Lung (tissue), 11 donors: ENCODE measurements at regions not wholly inside any gene's neighbourhood (a gene's known extent, or its start where the extent isn't known, plus 50 kb on each side); places are given as distances from the start of the nearest gene placed in this dataset.

Source experiments
- ATAC-seq: fragments of 200-7000 bp; cut with Tn5 transposase; one replicate; pipeline ENCODE4 v1.9.1; 2020; ENCODE audit warnings: moderate number of reproducible peaks; ENCODE audit not compliant: insufficient read depth, low FRiP score
- DNase-seq, 3 donors: peaks; one replicate each; pipeline ENCODE4 v3.0.0-alpha.2; 2013 to 2017
- H3K27ac ChIP-seq, 2 donors: one replicate each; pipeline ENCODE4 v1.5.1; 2013; ENCODE audit warnings: mild to moderate bottlenecking in 2 of 2, moderate library complexity in 2 of 2, control low read depth in 1 of 2, inconsistent platforms in 1 of 2, low read depth in 1 of 2, low read length in 1 of 2
- H3K27me3 ChIP-seq, 3 donors: one replicate each; pipeline ENCODE4 v1.5.1; 2013; ENCODE audit warnings: low read length in 2 of 3; ENCODE audit not compliant: control insufficient read depth in 3 of 3, insufficient read depth in 3 of 3
- H3K36me3 ChIP-seq, 4 donors: one replicate each; pipeline ENCODE4 v1.5.1; 2013; ENCODE audit warnings: low read length in 4 of 4, mild to moderate bottlenecking in 1 of 4, moderate library complexity in 1 of 4; ENCODE audit not compliant: control insufficient read depth in 4 of 4, insufficient read depth in 4 of 4
- H3K4me1 ChIP-seq, 5 donors: one replicate each; pipeline ENCODE4 v1.5.1; 2013; ENCODE audit warnings: low read length in 5 of 5, mild to moderate bottlenecking in 2 of 5, moderate library complexity in 1 of 5; ENCODE audit not compliant: control insufficient read depth in 5 of 5, insufficient read depth in 5 of 5
- H3K4me3 ChIP-seq: one replicate; pipeline ENCODE4 v1.5.1; 2013; ENCODE audit warnings: mild to moderate bottlenecking, control low read depth, moderate library complexity
- H3K9ac ChIP-seq, 2 donors: one replicate each; pipeline ENCODE4 v1.5.1; 2013; ENCODE audit warnings: low read length in 2 of 2, control low read depth in 1 of 2; ENCODE audit not compliant: insufficient read depth in 1 of 2
- H3K9me3 ChIP-seq, 4 donors: one replicate each; pipeline ENCODE4 v1.5.1; 2013; ENCODE audit warnings: low read length in 3 of 4, mild to moderate bottlenecking in 1 of 4, moderate library complexity in 1 of 4; ENCODE audit not compliant: control insufficient read depth in 4 of 4, insufficient read depth in 3 of 4
- WGBS, 2 donors: extraction: QIAGEN DNeasy Blood & Tissue Kit; methylation state at CpG; one replicate each; pipeline ENCODE4 v1.1.7; 2013; 5-methylcytosine and 5-hydroxymethylcytosine counted together
- TF ChIP-seq, protein P1 (sequence below): IDR thresholded peaks from 2 replicates; pipeline ENCODE4 v1.5.1; 2012; ENCODE audit warnings: mild to moderate bottlenecking; ENCODE audit errors: control extremely low read depth, extremely low read depth
- donor health status: control.
- donor health status: control.
- donor health status: Bipolar disorder and iron deficiency.
- donor health status: healthy.
- donor health status: DM: yes; HTN: yes; CAD: no.

DNA sequence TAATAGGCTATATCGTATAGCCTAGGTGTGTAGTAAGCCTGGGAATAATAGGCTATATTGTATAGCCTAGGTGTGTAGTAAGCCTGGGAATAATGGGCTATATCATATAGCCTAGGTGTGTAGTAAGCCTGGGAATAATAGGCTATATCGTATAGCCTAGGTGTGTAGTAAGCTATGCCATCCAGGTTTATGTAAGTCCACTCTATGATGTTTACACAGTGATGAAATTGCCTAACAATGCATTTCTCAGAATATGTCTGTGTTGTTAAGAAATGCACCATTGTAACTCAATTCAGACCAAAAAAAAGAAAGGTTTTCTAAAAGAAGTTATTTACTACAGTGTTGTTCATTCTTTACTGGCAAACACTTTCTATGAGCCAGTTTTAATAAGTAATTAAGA lies 1387.2 kb downstream of the STIM2 start:
- TF ChIP-seq, protein P1, sequence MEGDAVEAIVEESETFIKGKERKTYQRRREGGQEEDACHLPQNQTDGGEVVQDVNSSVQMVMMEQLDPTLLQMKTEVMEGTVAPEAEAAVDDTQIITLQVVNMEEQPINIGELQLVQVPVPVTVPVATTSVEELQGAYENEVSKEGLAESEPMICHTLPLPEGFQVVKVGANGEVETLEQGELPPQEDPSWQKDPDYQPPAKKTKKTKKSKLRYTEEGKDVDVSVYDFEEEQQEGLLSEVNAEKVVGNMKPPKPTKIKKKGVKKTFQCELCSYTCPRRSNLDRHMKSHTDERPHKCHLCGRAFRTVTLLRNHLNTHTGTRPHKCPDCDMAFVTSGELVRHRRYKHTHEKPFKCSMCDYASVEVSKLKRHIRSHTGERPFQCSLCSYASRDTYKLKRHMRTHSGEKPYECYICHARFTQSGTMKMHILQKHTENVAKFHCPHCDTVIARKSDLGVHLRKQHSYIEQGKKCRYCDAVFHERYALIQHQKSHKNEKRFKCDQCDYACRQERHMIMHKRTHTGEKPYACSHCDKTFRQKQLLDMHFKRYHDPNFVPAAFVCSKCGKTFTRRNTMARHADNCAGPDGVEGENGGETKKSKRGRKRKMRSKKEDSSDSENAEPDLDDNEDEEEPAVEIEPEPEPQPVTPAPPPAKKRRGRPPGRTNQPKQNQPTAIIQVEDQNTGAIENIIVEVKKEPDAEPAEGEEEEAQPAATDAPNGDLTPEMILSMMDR = no peak
- DNase-seq = no peak
- Histone ChIP-seq H3K27me3 (no peaks in the 10 kb centered on the region), H3K9me3 (no peaks in the 10 kb centered on the region), H3K27ac (no peak overlapping the region), H3K4me3 (no peak overlapping the region), H3K4me1 (no peaks in the 10 kb centered on the region), H3K9ac (no peak overlapping the region), H3K36me3 (no peaks in the 10 kb centered on the region)
- WGBS, 2 donors = 82 to 92% methylated on average over 2 of the region's 2 CpGs
- no peak for ATAC-seq

DNA sequence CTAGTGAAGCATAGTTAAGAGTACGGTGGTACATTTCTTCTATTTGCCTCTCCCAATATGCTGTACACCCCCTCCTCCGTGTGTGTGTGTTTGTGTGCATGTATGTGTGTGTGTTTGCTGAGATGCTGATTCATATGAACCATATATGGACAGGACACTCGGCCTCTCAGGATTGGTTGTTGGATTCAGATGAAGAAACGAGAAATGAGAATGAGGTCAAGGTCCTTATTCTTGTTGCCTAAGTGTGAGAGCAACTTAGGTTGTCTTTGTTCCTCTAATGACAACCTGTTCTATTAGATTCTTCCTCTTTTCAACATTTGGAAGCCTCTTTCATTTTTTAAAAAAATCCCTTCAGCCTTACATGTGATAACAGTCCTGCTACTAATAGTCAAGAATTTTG lies 1387.6 kb downstream of the STIM2 start:
- Histone ChIP-seq H3K4me3 (no peak overlapping the region), H3K27ac (no peak overlapping the region), H3K4me1 (no peaks in the 10 kb centered on the region), H3K9me3 (no peaks in the 10 kb centered on the region), H3K9ac (no peak overlapping the region), H3K36me3 (no peaks in the 10 kb centered on the region), H3K27me3 (no peaks in the 10 kb centered on the region)
- WGBS, 2 donors = 58 to 62% methylated on average over 4 of the region's 4 CpGs
- DNase-seq (no peak), ATAC-seq (no peak)
- TF ChIP-seq, protein P1 = no peak

DNA sequence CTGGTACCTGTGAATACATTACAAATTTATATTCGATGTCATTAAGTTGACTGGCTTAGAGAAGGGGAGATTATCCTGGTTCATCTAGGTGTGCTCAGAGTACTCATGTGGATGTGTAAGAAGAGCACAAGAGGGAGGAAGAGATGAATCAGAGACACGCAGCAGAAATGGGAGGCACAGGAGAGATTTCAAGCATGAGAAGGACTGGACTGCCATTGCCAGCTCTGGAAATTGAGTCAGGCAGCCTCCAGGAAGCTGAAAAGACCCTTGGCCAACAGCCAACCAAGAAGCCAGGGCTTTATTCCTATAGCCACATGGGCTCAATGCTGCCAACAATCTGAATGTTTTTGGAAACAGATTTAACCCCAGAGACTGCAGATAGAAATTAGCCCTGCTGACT lies 1390.0 kb downstream of the STIM2 start:
- DNase-seq (no peak), ATAC-seq (no peak)
- no peaks in the 10 kb centered on the region for H3K27me3 ChIP-seq
- peaks cover 0 to 2% (median 0%) of the 10 kb centered on the region in 4 donors for H3K9me3 ChIP-seq
- H3K9ac ChIP-seq = no peak overlapping the region
- H3K27ac ChIP-seq = no peak overlapping the region
- TF ChIP-seq, protein P1 = no peak
- no peaks in the 10 kb centered on the region for H3K4me1 ChIP-seq
- 90 to 91% methylated on average over 2 of the region's 2 CpGs for WGBS, 2 donors
- no peak overlapping the region for H3K4me3 ChIP-seq
- no peaks in the 10 kb centered on the region for H3K36me3 ChIP-seq

DNA sequence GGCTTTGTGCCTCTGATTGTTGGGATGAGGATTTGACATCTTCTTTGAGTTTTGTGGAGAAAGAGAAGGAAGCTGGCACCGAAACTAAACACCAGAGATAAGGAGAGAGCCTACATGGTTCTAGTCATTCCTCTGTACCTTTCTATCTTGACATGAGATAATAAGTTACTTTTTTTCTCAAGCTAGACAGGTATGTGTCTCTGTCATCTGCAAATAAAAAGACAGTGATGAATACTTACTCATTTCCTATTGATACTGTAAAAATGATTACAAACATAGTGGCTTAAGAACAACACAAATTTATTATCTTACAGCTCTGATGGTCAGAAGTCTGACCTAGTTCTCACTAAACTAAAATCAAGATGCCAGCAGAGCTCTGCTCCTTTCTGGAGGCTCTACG lies 1391.2 kb downstream of the STIM2 start:
- H3K4me1 ChIP-seq = no peaks in the 10 kb centered on the region
- no peak overlapping the region for H3K4me3 ChIP-seq
- H3K36me3 ChIP-seq = no peaks in the 10 kb centered on the region
- TF ChIP-seq, protein P1 = no peak
- no peak overlapping the region for H3K9ac ChIP-seq
- H3K9me3 ChIP-seq = peaks cover 0 to 2% (median 0%) of the 10 kb centered on the region in 4 donors
- WGBS, 2 donors = 94% methylated on average over 2 of the region's 2 CpGs
- no peak overlapping the region for H3K27ac ChIP-seq
- ATAC-seq = no peak
- DNase-seq = no peak
- H3K27me3 ChIP-seq = no peaks in the 10 kb centered on the region
